ENCODE measurements at regions not wholly inside any gene's neighbourhood (a gene's known extent, or its start where the extent isn't known, plus 50 kb on each side); places are given as distances from the start of the nearest gene placed in this dataset.

- no peak overlapping the region for H3K4me2 ChIP-seq (ENCODE audit: insufficient read depth in 1 of 2, low read depth in 2 of 2, low read length in 2 of 2)
- no peaks in the 10 kb centered on the region for H3K36me3 ChIP-seq (ENCODE audit: control insufficient read depth in 2 of 4, insufficient read depth in 4 of 4, low read length in 3 of 4)
- H3K27ac ChIP-seq (ENCODE audit: low read depth, low read length): no peak overlapping the region
- no peaks in the 10 kb centered on the region for H3K79me1 ChIP-seq (ENCODE audit: low read depth, low read length)
- H2BK15ac ChIP-seq (ENCODE audit: low read length): no peak overlapping the region
- no peak overlapping the region for H3K23ac ChIP-seq (ENCODE audit: insufficient read length)
- no peak overlapping the region for H4K5ac ChIP-seq (ENCODE audit: insufficient read length, low read depth, low read length)
- no peaks in the 10 kb centered on the region for H3K27me3 ChIP-seq (replicated peaks in 1 of 4; ENCODE audit: control insufficient read depth in 3 of 4, extremely low read depth in 1 of 4, insufficient read depth in 3 of 4, low read length in 3 of 4)
- POLR2A ChIA-PET (ENCODE audit: partially characterized antibody): no interaction called here
- no peak overlapping the region for H3K4me3 ChIP-seq (ENCODE audit: extremely low read depth in 1 of 4, insufficient read depth in 2 of 4, low read depth in 3 of 4, low read length in 4 of 4)
- TF ChIP-seq POU5F1 (IDR thresholded peaks at IDR 0.05; ENCODE audit: low read depth, low read length): no peak
- TF ChIP-seq E2F6 (IDR thresholded peaks at IDR 0.05): no peak
- TF ChIP-seq POLR2A (IDR thresholded peaks at IDR 0.05; ENCODE audit: control extremely low read depth in 1 of 2, low read depth in 2 of 2, low read length in 2 of 2): no peak
- TF ChIP-seq NANOG (IDR thresholded peaks at IDR 0.05; ENCODE audit: insufficient read depth, low read depth, low read length, poor library complexity, severe bottlenecking): no peak
- TF ChIP-seq SAP30 (IDR thresholded peaks at IDR 0.05; ENCODE audit: insufficient read depth, insufficient replicate concordance, low read length): no peak
- no peak for TF ChIP-seq CEBPB (IDR thresholded peaks at IDR 0.05; ENCODE audit: low read depth, low read length)
- no peak for TF ChIP-seq BRCA1 (IDR thresholded peaks at IDR 0.05; ENCODE audit: low read depth, low read length)
- H2BK12ac ChIP-seq (ENCODE audit: low read depth, low read length): no peak overlapping the region
- H3K56ac ChIP-seq (replicated peaks; ENCODE audit: insufficient read length, low read depth, low read length): no peak overlapping the region
- no peaks in the 10 kb centered on the region for H3K4me1 ChIP-seq (replicated peaks in 1 of 4; ENCODE audit: control insufficient read depth in 3 of 4, insufficient read depth in 4 of 4, low read length in 3 of 4)
- H3K4ac ChIP-seq (replicated peaks; ENCODE audit: insufficient read length, low read depth, low read length): no peak overlapping the region
- H2BK120ac ChIP-seq (replicated peaks; ENCODE audit: low read depth, low read length): no peak overlapping the region
- H2AFZ ChIP-seq (ENCODE audit: low read length): no peak overlapping the region
- no peaks in the 10 kb centered on the region for H3K79me2 ChIP-seq (ENCODE audit: control insufficient read depth in 1 of 2, insufficient read depth in 2 of 2, low read length in 2 of 2)
- WGBS, 2 experiments (ENCODE audit: extremely low coverage in 1 of 2, insufficient coverage in 1 of 2, insufficient read length in 1 of 2, insufficient replicate concordance in 2 of 2, low coverage in 1 of 2, low lambda C conversion rate in 2 of 2, missing lambda C conversion rate in 1 of 2): 93% methylated on average over 1 of the region's 1 CpG; no CpG with 5 or more reads in 1 of the 2 experiments
- H3K18ac ChIP-seq (ENCODE audit: extremely low read depth, low read length): no peak overlapping the region
- H3K14ac ChIP-seq (ENCODE audit: insufficient read length): no peak overlapping the region
- peaks cover 0 to 4% of the 10 kb centered on the region in 2 experiments; a peak in 1 of 4 replicates for H3K9me3 ChIP-seq (ENCODE audit: insufficient read depth in 2 of 2, low read depth in 1 of 2, low read length in 1 of 2)
- FAIRE-seq (no peak), DNase-seq (ENCODE audit: low read depth in 1 of 2, low spot score in 2 of 2) (no peak)
- no peak overlapping the region for H4K8ac ChIP-seq (ENCODE audit: extremely low read depth, insufficient read depth, low read length)
- H4K91ac ChIP-seq (replicated peaks; ENCODE audit: insufficient read length, low read length): no peak overlapping the region
- no peak overlapping the region for H3K9ac ChIP-seq (replicated peaks in 1 of 4; ENCODE audit: extremely low read depth in 1 of 4, low read depth in 3 of 4, low read length in 3 of 4)
- H2BK20ac ChIP-seq (ENCODE audit: low read length): no peak overlapping the region
- no peak overlapping the region for H2AK5ac ChIP-seq (ENCODE audit: low read depth, low read length)
- H2BK5ac ChIP-seq (ENCODE audit: low read depth, low read length): no peak overlapping the region
- H4K20me1 ChIP-seq (replicated peaks in 1 of 2; ENCODE audit: control insufficient read depth in 1 of 2, insufficient read depth in 2 of 2, low read length in 2 of 2): no peaks in the 10 kb centered on the region
- CTCF ChIA-PET (ENCODE audit: partially characterized antibody): no interaction called here
- no peaks in the 10 kb centered on the region for H3K23me2 ChIP-seq (ENCODE audit: low read depth, low read length)
These were observed 233.7 kb upstream of the TECRL start for GRCh38 chr4:64642936-64643335.
